Breast epithelium (tissue), 4 donors: ENCODE measurements at regions not wholly inside any gene's neighbourhood (a gene's known extent, or its start where the extent isn't known, plus 50 kb on each side); places are given as distances from the start of the nearest gene placed in this dataset.
"Not testable (repeated sequence)": the region's sequence is repeated elsewhere in the genome, so short reads cannot be mapped to it uniquely, and the experiment has no call there.

Experiments used
- DNase-seq, 2 donors: peaks; one replicate each; pipeline ENCODE4 v3.0.0-alpha.2; 2019; ENCODE audit warnings: low spot score in 2 of 2
- H3K27ac ChIP-seq, 2 donors: fragments of 200-600 bp; sonication (generic) in 1 of 2; one replicate each; pipeline ENCODE4 v1.5.1; 2016 to 2019; ENCODE audit warnings: mild to moderate bottlenecking in 1 of 2
- H3K27me3 ChIP-seq, 2 donors: fragments of 200-600 bp; sonication (generic) in 1 of 2; one replicate each; pipeline versions ENCODE4 v1.5.1 to v1.6.0; 2017 to 2019; ENCODE audit warnings: control low read depth in 1 of 2, mild to moderate bottlenecking in 1 of 2
- H3K36me3 ChIP-seq: fragments of 200-600 bp; one replicate; pipeline ENCODE4 v1.5.1; 2019
- H3K4me1 ChIP-seq, 2 donors: fragments of 200-600 bp; sonication (generic); one replicate each; pipeline ENCODE4 v1.5.1; 2016 to 2019; ENCODE audit warnings: control low read depth in 1 of 2
- H3K4me3 ChIP-seq, 3 donors: fragments of 200-600 bp; sonication (generic); 1 replicate in 2 of 3; 2 replicates in 1 of 3; pipeline ENCODE4 v1.5.1; 2016 to 2019; ENCODE audit warnings: mild to moderate bottlenecking in 3 of 3, moderate library complexity in 2 of 3
- H3K9me3 ChIP-seq, 2 donors: fragments of 200-600 bp; sonication (generic) in 1 of 2; one replicate each; pipeline ENCODE4 v1.5.1; 2016 to 2019; ENCODE audit warnings: control low read depth in 1 of 2
- CTCF ChIP-seq, 3 donors: fragments of 450-650 bp; IDR thresholded peaks; one replicate each; pipeline ENCODE4 v1.5.1; 2016 to 2017; ENCODE audit warnings: antibody characterized with exemption in 3 of 3, mild to moderate bottlenecking in 3 of 3, moderate library complexity in 3 of 3
- POLR2A ChIP-seq: fragments of 450-650 bp; IDR thresholded peaks from one replicate; pipeline ENCODE4 v1.6.1; 2016; ENCODE audit warnings: antibody characterized with exemption, mild to moderate bottlenecking, moderate library complexity
- POLR2AphosphoS5 ChIP-seq, 3 donors: sonication (generic); formaldehyde crosslinking; IDR thresholded peaks; one replicate each; pipeline ENCODE4 v1.6.1; 2017; ENCODE audit warnings: antibody characterized with exemption in 3 of 3
- intact Hi-C: fragments of 100-400 bp; cut with DNase I; formaldehyde crosslinking; loops from one replicate; pipeline ENCODE4 v1.15.1; 2023; ENCODE audit warnings: low total_unique reads

DNA sequence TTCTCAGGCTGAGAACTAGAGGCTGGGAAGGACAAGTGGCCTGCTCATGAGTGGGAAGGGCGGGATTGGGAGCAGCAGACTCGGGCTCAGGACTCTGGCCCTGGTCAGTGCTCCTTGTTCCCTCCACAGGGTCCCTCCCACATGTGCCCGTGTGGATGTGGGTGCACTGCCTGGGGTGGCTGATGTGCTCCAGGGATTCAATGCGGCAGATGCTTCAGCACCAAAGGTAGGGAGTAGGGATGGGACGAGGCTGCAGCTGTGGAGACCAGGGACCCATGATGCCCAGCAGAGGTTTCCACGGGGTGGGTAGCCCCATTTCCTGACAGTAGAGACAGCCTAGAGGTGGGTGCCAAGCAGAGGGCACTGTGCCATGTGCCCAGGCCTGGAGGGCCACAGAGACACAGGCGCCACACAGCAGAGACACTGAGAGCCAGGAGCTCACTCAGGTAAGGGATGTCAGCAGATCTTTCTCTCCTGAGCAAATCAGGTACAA lies 89.5 kb downstream of the GGTLC2 start:
- no peak overlapping the region for H3K27ac ChIP-seq
- H3K36me3 ChIP-seq, result no peaks in the 10 kb centered on the region
- no peaks in the 10 kb centered on the region for H3K4me1 ChIP-seq
- intact Hi-C loops, result no loop called here
- TF ChIP-seq POLR2A (no peak), POLR2AphosphoS5 (IDR thresholded peaks at IDR 0.05) (no peak), CTCF (IDR thresholded peaks at IDR 0.05) (no peak)
- H3K4me3 ChIP-seq, result no peak overlapping the region
- DNase-seq, result no peak
- peaks cover 0 to 3% of the 10 kb centered on the region in 2 donors for H3K27me3 ChIP-seq
- no peaks in the 10 kb centered on the region for H3K9me3 ChIP-seq

GRCh38 chr22:22734395-22735272 lies 90.2 kb downstream of the GGTLC2 start:
- H3K36me3 ChIP-seq, H3K4me3 ChIP-seq, H3K27ac ChIP-seq, H3K9me3 ChIP-seq, DNase-seq, H3K27me3 ChIP-seq, intact Hi-C loops, H3K4me1 ChIP-seq: not testable (repeated sequence)

DNA sequence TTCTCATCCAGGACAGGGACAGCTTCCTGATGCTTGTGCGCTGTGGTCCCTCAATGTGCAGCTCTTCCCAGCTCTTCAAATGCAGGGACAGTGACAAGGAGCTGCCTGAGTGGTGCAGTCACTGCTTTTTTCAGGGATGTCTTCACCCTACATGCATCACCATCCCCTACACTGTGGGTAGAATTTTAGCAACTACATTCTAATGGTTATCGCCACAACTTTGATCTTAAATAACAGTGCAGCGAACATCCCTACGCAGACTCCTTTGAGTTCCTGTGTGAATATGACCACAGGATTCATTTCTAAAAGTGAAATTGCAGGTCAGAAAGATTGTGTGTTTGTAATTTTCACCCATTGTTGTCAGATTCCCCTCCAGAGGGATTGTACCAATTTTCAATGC lies 90.9 kb downstream of the GGTLC2 start:
- intact Hi-C loops, H3K4me3 ChIP-seq, H3K27me3 ChIP-seq, H3K27ac ChIP-seq, H3K36me3 ChIP-seq, H3K4me1 ChIP-seq, DNase-seq, H3K9me3 ChIP-seq: not testable (repeated sequence)

DNA sequence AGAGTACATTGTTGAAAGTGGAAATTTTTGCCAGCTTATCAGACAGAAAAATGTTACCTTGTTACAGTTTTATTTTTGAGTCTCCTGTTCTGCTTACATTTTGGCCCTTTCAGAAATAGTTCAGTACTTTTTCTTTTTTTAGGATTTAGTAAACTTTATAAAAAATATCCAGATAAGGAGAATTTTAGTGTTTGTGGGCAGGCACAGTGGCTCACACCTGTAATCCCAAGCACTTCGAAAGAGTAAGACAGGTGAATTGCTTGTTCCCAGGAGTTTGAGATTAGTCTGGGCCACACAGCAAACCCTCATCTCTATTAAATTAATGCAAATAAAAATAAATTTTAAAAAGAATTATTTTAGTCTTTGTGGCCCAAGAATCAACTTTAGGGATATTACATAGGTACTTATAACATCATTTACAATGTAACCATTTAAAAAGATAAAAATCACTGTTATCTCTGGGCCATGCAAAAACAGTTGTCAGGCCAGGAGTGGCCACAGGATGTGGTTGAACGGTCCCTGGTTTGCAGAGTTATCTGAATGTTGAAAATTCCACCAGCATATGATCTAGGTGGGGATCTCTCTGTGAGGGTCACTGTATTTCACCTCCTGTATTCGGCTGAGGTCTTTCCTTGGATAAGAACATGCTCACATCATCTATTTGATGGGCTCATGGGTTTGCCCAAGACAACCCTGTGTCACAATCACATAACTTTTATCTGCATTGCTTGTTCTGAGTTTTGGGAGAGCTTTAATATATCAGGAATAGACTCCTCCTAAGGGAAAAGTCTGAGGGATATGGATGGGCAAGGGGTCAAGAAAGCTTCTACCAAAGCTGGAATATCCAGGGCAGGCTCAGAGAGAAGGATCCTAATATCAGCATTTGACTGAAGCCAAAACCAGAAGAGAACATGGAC lies 91.5 kb downstream of the GGTLC2 start:
- H3K4me1 ChIP-seq, result no peaks in the 10 kb centered on the region
- TF ChIP-seq POLR2AphosphoS5 (IDR thresholded peaks at IDR 0.05) (no peak), CTCF (IDR thresholded peaks at IDR 0.05) (no peak), POLR2A (no peak)
- H3K4me3 ChIP-seq, result no peak overlapping the region
- DNase-seq, result no peak
- no peak overlapping the region for H3K27ac ChIP-seq
- intact Hi-C loops, result no loop called here
- no peaks in the 10 kb centered on the region for H3K9me3 ChIP-seq
- H3K27me3 ChIP-seq, result peaks cover 0 to 5% of the 10 kb centered on the region in 2 donors
- no peaks in the 10 kb centered on the region for H3K36me3 ChIP-seq

GRCh38 chr22:22737590-22737989 lies 93.2 kb downstream of the GGTLC2 start:
- H3K36me3 ChIP-seq, result no peaks in the 10 kb centered on the region
- H3K9me3 ChIP-seq, result no peaks in the 10 kb centered on the region
- no peak overlapping the region for H3K4me3 ChIP-seq
- peaks cover 0 to 5% of the 10 kb centered on the region in 2 donors for H3K27me3 ChIP-seq
- TF ChIP-seq POLR2A (no peak), POLR2AphosphoS5 (IDR thresholded peaks at IDR 0.05) (no peak)
- intact Hi-C loops, result no loop called here
- no peak overlapping the region for H3K27ac ChIP-seq
- no peak for DNase-seq
- H3K4me1 ChIP-seq, result no peaks in the 10 kb centered on the region

DNA sequence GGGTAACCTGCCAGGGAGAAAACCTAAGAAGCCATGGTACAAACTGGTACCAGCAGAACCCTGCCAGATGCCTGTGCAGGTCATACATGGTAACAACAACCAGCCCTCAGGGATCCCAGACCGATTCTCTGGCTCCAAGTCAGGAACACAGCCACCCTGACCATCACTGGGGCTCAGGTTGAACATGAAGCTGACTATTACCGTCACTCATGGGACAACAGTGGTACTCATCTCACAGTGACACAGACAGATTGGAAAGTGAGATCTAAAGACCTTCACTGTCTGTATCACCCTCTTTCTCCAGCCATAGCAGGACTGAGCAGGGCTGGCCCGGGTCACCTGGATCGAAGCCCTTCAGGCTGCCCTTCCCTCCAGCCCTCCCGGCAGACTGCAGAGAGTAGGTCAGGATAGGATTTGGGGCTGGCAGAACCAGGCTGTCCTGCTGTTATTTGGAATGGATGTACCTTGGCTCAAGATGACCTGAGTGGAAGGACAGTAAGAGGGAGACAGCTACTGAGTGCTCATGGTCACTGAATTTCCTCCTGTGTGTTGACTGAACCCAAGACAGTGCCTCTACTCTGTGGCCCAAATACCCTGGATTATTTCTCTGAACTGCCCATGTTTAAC lies 94.7 kb downstream of the GGTLC2 start:
- H3K9me3 ChIP-seq, result no peaks in the 10 kb centered on the region
- peaks cover 0 to 9% of the 10 kb centered on the region in 2 donors for H3K27me3 ChIP-seq
- TF ChIP-seq POLR2AphosphoS5 (IDR thresholded peaks at IDR 0.05) (no peak), CTCF (IDR thresholded peaks at IDR 0.05) (no peak), POLR2A (no peak)
- intact Hi-C loops, result no loop called here
- H3K36me3 ChIP-seq, result no peaks in the 10 kb centered on the region
- no peaks in the 10 kb centered on the region for H3K4me1 ChIP-seq
- no peak overlapping the region for H3K27ac ChIP-seq
- no peak overlapping the region for H3K4me3 ChIP-seq
- DNase-seq, result no peak
